ENCODE measurements at regions not wholly inside any gene's neighbourhood (a gene's known extent, or its start where the extent isn't known, plus 50 kb on each side); places are given as distances from the start of the nearest gene placed in this dataset.
A peak's percentile ranks its signal among the peaks of the same experiment; 100 is the strongest.

DNA sequence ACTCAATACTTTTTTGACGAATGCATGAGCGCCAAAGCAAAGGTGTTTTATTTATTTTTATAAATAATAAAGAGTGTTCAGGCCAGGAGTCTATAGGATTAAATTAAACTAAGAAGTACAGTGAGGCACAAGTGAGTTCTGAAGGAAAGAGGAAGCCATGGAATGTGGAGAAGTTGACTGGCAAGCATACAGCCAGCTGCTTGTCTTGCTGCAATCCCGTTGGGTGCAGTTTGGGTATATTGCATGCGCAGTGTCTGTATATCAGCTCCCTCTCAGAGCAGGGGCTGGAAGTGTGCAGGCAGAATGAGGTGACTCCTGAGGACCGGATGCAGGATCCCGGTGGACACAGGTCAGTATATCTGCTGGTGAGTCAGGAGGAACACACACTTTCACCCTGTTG lies 315.6 kb downstream of the ZSWIM6 start:
- no peak for DNase-seq (ENCODE audit: low spot score)
- in situ Hi-C loops (cut with HindIII; ENCODE audit: low sequenced_read_pairs) = no loop called here

DNA sequence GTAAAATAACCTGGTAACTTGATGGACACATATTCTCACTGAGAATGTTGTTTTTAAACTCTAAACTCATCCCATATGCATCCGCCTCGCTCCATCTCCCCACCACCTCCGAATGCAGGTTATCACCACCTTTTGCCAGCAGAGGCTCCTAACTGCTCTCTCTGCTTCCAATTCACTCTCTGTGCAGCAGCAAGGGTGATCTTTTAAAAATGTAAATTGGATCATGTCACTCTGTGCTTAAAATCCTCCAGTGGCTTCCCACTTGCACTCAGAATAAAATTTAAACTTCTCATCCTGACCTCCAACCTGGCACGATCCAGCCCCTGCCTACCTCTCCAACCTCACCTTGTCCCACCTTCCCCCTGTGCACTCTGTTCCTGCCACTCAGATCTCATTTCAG lies 317.2 kb downstream of the ZSWIM6 start:
- in situ Hi-C loops (cut with HindIII; ENCODE audit: low sequenced_read_pairs) = no loop called here
- no peak for DNase-seq (ENCODE audit: low spot score)

DNA sequence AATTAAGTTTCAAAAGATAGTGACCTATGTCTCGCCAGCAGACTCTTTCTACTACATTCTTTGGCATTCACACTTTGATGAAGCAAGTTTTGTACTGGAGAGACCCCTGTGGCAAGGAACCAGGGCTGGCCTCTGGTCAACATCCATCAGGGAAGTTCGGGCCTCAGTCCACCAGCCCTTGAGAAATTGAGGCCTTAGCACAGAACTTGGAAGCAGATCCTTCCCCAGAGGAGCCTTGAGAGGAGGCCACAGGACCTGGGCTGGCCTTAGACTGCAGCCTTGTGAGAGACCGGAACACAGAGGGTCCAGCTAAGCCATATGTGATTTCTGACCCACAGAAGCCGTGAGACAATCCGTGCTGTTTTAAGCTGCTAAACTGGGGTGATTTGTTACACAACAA lies 317.9 kb downstream of the ZSWIM6 start:
- in situ Hi-C loops (cut with HindIII; ENCODE audit: low sequenced_read_pairs) = no loop called here

DNA sequence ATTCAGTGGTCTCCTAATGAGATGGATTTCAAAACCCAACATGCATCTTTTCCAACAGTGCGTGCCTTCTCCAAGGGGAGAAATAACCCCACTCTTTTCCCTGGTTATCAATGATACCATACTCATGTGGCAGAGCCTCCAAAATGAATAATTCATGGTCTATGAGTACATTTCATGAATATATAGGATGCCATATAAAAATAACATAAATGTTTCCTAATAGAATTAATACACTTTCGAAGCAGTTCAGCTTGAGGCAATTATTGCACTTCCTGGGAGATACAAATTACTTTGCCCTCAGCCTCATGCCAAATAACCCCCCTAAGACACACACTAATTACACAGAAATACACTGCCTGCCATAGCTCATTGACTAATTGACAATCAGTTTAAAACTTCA lies 318.6 kb downstream of the ZSWIM6 start:
- in situ Hi-C loops (cut with HindIII; ENCODE audit: low sequenced_read_pairs) = no loop called here
- no peak for DNase-seq (ENCODE audit: low spot score)

More for the DNA sequence above, 317.9 kb downstream of the ZSWIM6 start:
- DNase-seq (ENCODE audit: low spot score) = no peak

DNA sequence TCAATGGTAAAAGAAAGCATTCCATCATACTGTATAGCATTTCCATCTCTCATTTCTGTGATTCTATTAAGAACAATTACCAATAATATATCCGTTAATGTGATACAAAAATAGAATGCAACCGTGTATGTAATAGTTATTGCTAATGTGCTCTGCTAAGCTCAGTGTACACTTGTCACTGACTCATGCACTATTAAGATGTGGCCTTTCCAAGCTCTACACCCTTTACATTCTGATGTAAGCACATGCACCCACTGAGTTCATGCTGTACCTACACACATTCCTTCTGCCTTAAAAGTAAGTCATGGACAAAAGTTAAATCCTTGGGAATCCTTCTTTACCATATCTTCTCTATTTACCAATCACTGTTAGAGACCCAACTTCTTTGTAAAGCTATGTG lies 319.1 kb downstream of the ZSWIM6 start:
- in situ Hi-C loops (cut with HindIII; ENCODE audit: low sequenced_read_pairs) = no loop called here

DNA sequence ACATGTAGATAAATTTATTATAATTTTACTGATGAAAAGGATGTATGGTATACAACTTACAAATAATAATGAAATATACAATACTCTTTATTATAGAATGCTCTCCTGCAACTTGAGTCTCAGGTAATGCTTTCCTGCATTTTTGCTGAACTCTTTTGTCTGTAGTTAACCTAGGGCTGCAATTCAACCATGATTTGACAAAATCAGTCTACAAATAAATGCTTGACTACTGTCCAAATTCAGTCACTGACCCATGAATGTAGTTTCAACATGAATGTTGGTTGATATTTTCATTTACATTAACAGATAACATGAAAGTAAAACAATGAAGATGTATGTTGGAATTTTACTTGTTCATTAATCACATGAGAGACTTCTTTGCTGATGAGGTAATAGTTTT lies 320.9 kb downstream of the ZSWIM6 start:
- no peak for DNase-seq (ENCODE audit: low spot score)
- in situ Hi-C loops (cut with HindIII; ENCODE audit: low sequenced_read_pairs) = no loop called here

More for the DNA sequence above, 319.1 kb downstream of the ZSWIM6 start:
- DNase-seq (ENCODE audit: low spot score) = no peak

DNA sequence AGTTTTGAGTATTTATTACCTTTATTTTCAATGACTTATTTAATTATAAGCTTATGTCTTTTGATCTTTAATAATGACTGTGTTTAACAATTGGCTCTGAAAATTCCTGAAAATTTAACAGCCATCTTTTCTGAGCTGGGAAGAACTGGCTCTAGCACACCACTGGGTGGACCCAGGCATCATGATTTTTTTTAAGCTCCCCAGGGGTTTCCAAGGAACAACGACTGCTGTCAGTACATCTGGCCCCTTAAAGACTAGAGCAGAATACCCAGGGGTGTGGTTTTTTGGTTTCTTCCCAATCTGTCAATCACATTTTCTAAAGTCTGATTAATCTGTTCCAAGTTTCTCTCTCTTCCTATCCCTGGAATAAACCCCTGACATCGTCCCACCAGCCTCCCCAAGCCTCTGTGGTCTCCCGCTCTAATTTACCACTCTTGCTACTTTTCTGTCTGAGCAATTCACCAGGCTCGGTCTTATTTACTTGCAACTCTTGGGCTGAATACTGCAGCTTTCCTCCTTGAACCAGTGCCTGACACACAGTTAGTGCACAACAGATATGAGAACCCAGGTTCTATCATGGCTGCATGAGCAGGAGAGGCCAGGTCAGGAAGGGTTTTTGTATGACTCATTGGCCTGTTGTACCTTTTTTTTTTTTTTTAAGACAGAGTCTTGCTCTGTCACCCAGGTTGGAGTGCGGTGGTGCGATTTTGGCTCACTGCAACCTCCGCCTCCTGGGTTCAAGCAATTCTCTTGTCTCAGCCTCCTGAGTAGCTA lies 321.9 kb downstream of the ZSWIM6 start:
- no peak for DNase-seq (ENCODE audit: low spot score)
- in situ Hi-C loops (cut with HindIII; ENCODE audit: low sequenced_read_pairs) = no loop called here

DNA sequence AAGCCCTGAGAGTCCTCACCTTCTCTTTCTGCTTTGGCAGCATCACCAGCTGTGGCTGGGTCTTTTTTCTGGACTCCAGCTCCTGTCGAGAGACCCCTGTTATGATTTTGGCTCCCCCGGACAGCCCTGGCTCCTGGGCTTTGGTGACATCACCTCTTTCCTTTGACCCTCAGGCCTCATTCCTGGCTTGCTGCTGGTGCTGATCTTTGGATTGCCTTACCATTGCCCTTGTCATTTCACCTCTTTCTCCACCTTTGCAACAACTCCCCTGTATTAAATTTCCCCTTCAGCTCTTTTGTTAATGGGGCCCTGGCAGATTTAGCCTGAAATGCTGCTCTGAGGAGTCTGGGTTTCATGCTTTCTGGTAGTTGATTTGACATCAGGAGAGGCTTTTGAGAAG lies 322.8 kb downstream of the ZSWIM6 start:
- no peak for DNase-seq (ENCODE audit: low spot score)
- in situ Hi-C loops (cut with HindIII; ENCODE audit: low sequenced_read_pairs) = no loop called here

DNA sequence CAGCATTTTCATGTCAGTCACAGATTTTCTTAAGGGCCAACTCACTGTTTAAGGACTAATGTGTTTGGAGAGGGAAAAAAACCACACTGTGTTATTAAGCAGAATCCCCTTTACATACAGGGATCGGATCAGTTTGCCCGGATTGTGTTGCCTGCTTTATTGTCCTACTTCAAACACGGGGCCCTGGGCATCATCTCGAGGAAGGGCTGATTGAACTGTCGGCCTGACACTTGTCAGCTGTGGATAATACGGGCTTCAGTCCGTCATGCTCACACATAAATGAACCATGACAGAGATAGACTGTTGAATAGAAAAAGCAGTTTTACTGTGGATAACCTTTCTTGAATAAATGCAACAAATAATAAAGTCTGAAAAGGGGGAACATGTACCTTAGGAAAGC lies 325.0 kb downstream of the ZSWIM6 start:
- no peak for DNase-seq (ENCODE audit: low spot score)

DNA sequence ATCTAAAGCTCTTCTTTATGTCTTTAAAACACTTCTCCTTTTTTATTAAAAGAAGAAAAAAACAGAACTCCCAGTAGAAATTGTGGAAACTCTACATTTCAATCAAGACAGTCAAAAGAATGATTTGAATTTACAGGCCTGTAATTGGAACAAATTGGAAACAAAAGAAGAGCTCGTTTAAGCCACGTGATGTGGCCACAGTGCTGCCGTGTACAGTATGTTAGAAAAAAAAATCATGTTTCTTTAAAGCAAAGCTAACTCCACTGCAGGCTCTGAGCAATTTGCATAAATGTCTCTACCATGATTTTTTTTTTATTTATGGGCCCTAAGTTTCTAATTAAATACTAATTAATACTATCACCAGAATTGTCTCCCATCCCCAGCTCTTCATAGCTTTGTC lies 325.6 kb downstream of the ZSWIM6 start:
- in situ Hi-C loops (cut with HindIII; ENCODE audit: low sequenced_read_pairs) = no loop called here
- DNase-seq (ENCODE audit: low spot score) = no peak

More for the DNA sequence above, 325.0 kb downstream of the ZSWIM6 start:
- in situ Hi-C loops (cut with HindIII; ENCODE audit: low sequenced_read_pairs) = no loop called here

DNA sequence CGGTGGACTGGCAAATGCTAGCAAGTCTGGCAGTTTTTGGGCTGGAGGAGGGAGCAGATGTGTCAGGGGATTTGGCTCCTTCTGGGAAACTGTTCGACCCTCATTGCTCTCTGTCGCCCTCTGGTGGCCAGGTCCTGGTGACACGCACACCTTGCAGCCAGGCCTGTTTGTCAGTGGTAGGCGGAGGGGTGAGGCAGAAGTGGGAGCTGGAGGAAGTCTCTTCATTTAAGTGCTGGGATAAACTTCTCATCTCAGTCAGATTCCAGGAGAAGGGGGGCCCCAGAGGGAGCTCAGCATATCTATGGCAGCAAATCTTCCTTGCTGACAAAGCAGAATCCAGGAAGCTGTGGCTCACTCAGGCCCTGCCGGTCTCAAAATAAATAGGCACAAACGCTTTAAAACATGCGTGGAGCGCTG lies 326.5 kb downstream of the ZSWIM6 start:
- in situ Hi-C loops (cut with HindIII; ENCODE audit: low sequenced_read_pairs) = no loop called here
- peak; percentile 39 for DNase-seq (ENCODE audit: low spot score)

DNA sequence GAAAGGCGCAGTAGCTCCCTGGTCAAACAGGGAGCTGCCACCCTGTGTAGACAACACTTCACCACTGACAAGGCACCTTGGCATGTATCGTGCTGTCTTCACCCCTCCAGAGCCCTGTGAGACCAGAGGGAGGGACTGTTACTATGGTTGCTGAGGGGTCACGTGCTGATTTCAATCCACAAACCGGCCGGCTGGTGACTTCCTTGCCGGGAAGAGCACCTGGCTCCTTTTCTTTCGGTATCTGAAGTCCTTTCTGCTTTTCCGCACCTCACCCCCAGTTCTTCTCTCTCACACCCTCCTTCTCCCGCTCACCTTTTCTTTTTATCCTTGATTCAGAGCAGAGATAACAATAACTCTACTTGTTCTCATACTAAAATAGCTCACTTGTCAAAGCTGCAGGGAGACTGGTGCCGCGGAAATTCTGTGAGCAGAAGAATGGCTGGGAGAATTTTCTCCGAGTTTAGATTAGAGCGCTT lies 327.2 kb downstream of the ZSWIM6 start:
- DNase-seq (ENCODE audit: low spot score) = no peak
- in situ Hi-C loops (cut with HindIII; ENCODE audit: low sequenced_read_pairs) = no loop called here

DNA sequence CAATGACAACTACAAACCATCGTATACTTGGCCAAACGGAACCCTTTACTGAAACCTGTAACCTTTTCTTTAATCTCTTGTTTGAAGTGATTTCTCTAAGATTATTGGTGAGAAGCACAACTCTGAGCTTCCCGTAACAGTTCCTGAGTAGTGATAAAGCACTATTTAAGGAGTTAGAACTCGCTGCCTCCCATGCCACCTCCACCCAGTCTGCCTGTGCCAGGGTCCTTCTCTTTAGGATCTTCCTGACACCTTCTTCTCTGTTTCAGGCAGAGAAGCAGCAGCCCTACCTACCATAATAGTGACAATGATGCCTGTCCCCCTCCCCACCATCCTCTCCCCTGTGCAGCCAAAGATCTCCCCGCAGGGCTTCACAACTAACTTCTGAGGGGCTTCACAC lies 330.6 kb downstream of the ZSWIM6 start:
- no peak for DNase-seq (ENCODE audit: low spot score)
- in situ Hi-C loops (cut with HindIII; ENCODE audit: low sequenced_read_pairs) = no loop called here

DNA sequence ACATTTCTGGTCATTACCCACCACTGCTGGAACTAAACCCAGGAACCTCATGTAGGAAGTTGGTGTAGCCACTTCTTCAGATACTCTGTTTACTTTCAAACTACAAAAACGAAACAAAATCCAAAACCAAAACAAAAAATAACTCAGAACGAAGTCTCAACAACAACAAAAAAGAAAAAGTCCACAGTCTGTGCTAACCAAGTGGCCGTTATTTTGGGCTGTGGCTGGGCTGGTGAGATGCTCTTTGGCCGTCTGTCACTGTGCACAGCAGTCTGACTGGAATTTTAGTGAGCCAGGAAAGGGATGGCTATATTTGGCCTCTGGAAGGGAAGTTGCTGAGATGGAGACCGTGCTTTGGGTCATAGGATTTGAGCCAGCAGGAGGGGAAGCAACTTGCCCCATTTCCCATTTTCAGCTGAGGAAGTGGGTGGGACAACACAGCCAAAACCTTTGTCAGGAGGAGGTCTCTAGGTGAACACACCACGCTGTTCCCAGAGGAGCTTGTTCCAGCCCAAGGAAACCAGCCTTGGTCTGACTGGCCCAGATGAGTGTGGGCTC lies 334.1 kb downstream of the ZSWIM6 start:
- in situ Hi-C loops (cut with HindIII; ENCODE audit: low sequenced_read_pairs) = no loop called here
- no peak for DNase-seq (ENCODE audit: low spot score)

DNA sequence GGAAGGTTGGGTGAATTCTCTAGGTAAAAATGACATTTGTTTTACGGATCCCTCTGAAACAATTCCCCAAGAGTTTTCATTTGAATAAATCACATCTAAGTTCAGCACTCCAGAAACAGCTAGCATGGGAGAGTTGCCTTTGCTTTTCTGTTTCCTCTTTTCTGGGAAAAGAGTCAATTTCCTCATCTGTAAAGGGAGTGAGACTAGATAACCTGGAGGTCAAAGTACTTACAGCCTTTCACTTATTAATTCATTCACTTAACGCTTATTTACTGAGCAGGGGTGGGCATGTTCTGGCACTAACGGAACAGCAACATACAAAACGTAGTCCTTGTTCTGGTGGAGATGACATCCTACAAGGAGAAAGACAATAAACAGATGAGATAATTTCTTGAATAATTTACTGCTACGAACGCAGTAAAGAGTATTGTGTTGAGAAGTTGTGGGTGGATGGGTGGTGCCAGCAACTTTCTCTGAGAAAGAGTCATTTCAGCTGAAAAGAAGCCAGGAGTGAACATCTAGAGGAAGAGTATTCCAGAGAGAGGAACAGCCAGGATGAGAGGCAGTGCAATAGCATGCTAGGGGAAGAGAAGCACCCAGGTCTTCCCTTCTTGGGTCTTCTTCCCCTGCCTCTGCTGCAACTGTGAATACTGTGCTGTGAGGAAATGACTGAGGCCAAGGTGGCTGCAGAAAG lies 335.6 kb downstream of the ZSWIM6 start:
- DNase-seq (ENCODE audit: low spot score) = no peak
- in situ Hi-C loops (cut with HindIII; ENCODE audit: low sequenced_read_pairs) = no loop called here

DNA sequence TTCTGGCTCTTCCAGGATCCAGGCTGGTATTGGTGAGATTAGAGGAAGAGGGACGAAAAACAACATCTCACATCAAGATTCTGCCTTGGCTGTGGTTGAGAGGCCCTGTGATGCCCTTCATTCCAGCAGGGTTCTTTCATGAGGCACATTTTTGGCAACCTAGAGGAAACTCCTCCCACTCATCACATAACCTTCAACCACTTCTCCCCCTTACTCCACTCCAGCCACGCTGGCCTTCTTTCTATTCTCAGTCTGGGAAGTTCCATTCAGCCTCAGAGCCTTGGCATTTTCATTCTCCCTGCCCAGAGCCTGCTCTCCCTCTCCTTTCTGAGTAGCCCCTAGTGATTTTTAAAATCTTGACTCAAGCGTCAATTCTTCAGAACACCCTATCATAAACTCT lies 337.5 kb downstream of the ZSWIM6 start:
- DNase-seq (ENCODE audit: low spot score) = no peak
- in situ Hi-C loops (cut with HindIII; ENCODE audit: low sequenced_read_pairs) = no loop called here

DNA sequence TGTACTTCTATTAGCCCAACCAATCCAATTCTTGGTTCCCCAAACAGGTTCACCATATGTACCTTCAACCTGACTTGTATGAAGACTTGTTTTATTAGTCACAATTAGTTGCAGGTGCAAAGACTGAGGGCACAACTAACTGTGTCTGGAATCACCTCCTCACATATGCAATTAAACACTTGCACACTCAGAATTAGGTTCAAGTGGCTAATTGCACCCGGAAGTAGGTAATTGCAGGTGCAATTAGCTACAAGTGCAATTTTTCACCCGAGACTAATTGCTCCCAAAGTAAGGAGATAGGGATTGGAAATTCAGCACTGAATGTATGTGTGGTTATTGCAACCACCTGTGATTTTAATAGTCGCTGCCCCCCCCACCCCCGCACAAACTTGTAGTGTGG lies 338.9 kb downstream of the ZSWIM6 start:
- DNase-seq (ENCODE audit: low spot score) = no peak
- in situ Hi-C loops (cut with HindIII; ENCODE audit: low sequenced_read_pairs) = no loop called here

DNA sequence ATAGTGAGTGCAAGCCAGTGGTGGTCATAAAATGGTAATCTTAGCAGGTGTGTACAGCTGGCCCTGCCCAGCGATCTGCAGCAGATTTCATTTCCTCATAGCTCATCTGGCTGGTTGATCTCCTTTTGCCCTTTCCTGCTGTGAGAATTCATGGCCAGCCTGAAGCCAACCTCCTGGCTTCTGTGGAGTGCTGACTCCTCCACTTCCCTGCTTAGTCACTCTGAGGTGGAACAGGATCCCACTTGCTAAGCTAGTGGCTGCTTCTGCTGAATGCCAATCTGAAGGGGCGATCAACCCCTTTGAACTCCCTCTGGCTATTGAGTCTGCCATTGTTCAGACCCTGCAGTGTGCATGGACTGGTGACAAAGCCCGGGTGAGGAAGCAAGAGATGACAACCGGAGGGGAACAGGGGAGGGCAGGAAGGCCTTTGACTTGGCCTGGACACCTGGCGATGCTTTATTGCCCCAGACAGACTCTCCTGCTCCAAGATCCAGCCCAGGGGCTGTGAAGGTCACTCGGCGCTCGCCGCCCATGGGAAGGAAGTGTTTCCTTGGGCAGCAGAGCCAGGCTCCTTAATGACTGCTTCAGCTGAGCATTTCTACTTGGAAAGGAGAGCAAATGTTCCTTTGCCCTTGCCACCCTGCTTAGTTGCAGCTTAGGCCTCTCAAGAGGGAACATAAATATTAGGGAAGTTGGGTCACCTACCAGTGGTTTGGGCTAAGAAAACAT lies 341.1 kb downstream of the ZSWIM6 start:
- in situ Hi-C loops (cut with HindIII; ENCODE audit: low sequenced_read_pairs) = no loop called here
- no peak for DNase-seq (ENCODE audit: low spot score)

DNA sequence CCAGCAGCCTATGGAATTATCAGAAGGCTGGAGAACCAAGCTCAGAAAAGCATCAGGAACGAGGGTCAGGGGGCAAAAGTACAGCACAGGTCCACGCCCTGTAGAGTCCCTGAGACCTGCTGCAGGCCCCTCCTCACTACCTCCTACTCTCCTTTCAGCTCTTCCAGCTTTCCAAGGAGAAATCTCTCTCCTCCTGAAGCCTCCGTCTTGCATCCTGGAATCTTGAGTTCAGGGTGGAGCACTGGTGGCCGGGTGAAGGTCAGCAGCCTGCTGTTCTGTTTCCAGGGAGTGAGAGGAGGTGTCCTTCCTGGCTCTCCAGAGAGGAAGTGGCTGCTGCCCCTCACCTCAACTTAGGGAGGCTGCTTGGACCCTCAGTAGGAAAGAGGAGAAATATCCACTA lies 342.3 kb downstream of the ZSWIM6 start:
- DNase-seq (ENCODE audit: low spot score) = no peak
- in situ Hi-C loops (cut with HindIII; ENCODE audit: low sequenced_read_pairs) = no loop called here
